ENCODE measurements at regions not wholly inside any gene's neighbourhood (a gene's known extent, or its start where the extent isn't known, plus 50 kb on each side); places are given as distances from the start of the nearest gene placed in this dataset.

GRCh38 chr21:27722095-27722494, 755.2 kb upstream of the ADAMTS5 start:
- TF ChIP-seq POLR2A (IDR thresholded peaks at IDR 0.05; ENCODE audit: extremely low read depth, insufficient read length) (no peak), CTCF (IDR thresholded peaks at IDR 0.05; ENCODE audit: low read depth, low read length) (no peak), MYC (IDR thresholded peaks at IDR 0.05; ENCODE audit: low read depth, low read length) (no peak), MAX (IDR thresholded peaks at IDR 0.05; ENCODE audit: low read depth, low read length) (no peak)

Measured in NB4 (cell line).